GM18517 (cell line): ENCODE measurements at regions not wholly inside any gene's neighbourhood (a gene's known extent, or its start where the extent isn't known, plus 50 kb on each side); places are given as distances from the start of the nearest gene placed in this dataset.
"Not testable (repeated sequence)": the region's sequence is repeated elsewhere in the genome, so short reads cannot be mapped to it uniquely, and the experiment has no call there.

ENCODE experiments used
- ATAC-seq: cut with Tn5 transposase; IDR thresholded peaks from one replicate; pipeline ENCODE4 v1.9.1; 2021; ENCODE audit warnings: mild to moderate bottlenecking, moderate library complexity; ENCODE audit not compliant: unreplicated experiment

- ATAC-seq = not testable (repeated sequence)
Observed at GRCh38 chr14:105729825-105730368, 203.5 kb downstream of the TMEM121 start.

- not testable (repeated sequence) for ATAC-seq
Observed at GRCh38 chr14:105730731-105731130, 204.3 kb downstream of the TMEM121 start.

GRCh38 chr14:105731221-105731985, 205.0 kb downstream of the TMEM121 start:
- ATAC-seq = not testable (repeated sequence)

GRCh38 chr14:105733081-105734065, 207.0 kb downstream of the TMEM121 start:
- ATAC-seq = no peak

GRCh38 chr14:105734241-105734640, 207.9 kb downstream of the TMEM121 start:
- not testable (repeated sequence) for ATAC-seq

GRCh38 chr14:105736331-105736730, 209.9 kb downstream of the TMEM121 start:
- ATAC-seq = not testable (repeated sequence)

- ATAC-seq = no peak
Observed at GRCh38 chr14:105737504-105738246, 211.3 kb downstream of the TMEM121 start.

- ATAC-seq = no peak
Observed at GRCh38 chr14:105738638-105739037, 212.3 kb downstream of the TMEM121 start.

- ATAC-seq = no peak
Observed at GRCh38 chr14:105739331-105740102, 213.1 kb downstream of the TMEM121 start.

- not testable (repeated sequence) for ATAC-seq
Observed at GRCh38 chr14:105740272-105740671, 213.9 kb downstream of the TMEM121 start.

GRCh38 chr14:105740961-105741360, 214.6 kb downstream of the TMEM121 start:
- ATAC-seq = not testable (repeated sequence)

- ATAC-seq = not testable (repeated sequence)
Observed at GRCh38 chr14:105741707-105742530, 215.5 kb downstream of the TMEM121 start.

- no peak for ATAC-seq
Observed at GRCh38 chr14:105742531-105742848, 216.1 kb downstream of the TMEM121 start.

- ATAC-seq = not testable (repeated sequence)
Observed at GRCh38 chr14:105742904-105743701, 216.7 kb downstream of the TMEM121 start.

- not testable (repeated sequence) for ATAC-seq
Observed at GRCh38 chr14:105744213-105744787, 217.9 kb downstream of the TMEM121 start.

- ATAC-seq = no peak
Observed at GRCh38 chr14:105745433-105746123, 219.2 kb downstream of the TMEM121 start.

- ATAC-seq = no peak
Observed at GRCh38 chr14:105746124-105746514, 219.7 kb downstream of the TMEM121 start.
